ENCODE measurements at regions not wholly inside any gene's neighbourhood (a gene's known extent, or its start where the extent isn't known, plus 50 kb on each side); places are given as distances from the start of the nearest gene placed in this dataset.
"Not testable (repeated sequence)": the region's sequence is repeated elsewhere in the genome, so short reads cannot be mapped to it uniquely, and the experiment has no call there.

DNA sequence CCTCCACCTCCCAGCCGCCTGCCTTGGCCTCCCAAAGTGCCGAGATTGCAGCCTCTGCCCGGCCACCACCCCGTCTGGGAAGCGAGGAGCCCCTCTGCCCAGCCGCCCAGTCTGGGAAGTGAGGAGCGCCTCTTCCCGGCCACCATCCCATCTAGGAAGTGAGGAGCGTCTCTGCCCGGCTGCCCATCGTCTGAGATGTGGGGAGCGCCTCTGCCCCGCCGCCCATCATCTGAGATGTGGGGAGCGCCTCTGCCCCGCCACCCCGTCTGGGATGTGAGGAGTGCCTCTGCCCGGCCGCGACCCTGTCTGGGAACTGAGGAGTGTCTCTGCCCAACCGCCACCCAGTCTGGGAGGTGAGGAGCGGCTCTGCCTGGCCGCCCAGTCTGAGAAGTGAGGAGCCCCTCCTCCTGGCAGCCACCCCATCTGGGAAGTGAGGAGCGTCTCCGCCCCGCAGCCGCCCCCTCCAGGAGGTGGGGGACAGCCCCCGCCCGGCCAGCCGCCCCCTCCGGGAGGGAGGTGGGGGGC lies 296.3 kb downstream of the HNRNPD start:
- not testable (repeated sequence) for DNase-seq (ENCODE audit: low read depth)

DNA sequence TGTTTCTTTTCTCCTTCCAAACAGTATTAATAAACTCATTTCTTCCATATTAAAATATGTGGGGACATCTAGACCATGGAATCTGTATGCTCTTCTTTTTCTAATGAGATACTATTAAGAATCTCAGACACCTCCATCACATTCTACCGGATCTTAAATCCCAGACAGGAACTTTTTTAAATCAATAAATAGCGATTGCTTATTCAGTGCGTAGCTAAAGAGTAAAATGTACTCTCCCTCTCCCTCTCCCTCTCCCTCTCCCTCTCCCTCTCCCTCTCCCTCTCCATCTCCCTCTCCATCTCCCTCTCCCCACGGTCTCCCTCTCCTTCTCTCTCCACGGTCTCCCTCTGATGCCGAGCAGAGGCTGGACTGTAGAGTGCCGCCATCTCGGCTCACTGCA lies 297.0 kb downstream of the HNRNPD start:
- DNase-seq (ENCODE audit: low read depth), result no peak

DNA sequence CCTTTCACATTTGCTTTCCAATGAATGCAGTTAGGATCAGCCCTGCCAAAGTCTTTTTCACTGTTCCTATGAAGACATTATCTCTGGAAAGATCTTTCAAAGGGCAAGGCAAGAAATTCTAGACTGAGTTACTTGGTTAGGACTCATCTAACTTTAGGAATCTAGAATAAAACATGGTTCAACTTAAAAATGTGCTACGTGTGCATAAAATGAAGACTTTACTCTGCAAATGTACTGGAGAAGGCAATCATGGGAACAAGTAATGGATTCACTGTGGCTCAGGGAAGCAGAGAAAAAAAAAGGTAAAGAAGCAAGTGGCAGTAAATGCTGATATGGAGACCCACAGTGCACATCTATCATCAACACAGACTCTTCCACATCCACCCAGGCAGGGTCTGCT lies 297.4 kb downstream of the HNRNPD start:
- no peak for DNase-seq (ENCODE audit: low read depth)

DNA sequence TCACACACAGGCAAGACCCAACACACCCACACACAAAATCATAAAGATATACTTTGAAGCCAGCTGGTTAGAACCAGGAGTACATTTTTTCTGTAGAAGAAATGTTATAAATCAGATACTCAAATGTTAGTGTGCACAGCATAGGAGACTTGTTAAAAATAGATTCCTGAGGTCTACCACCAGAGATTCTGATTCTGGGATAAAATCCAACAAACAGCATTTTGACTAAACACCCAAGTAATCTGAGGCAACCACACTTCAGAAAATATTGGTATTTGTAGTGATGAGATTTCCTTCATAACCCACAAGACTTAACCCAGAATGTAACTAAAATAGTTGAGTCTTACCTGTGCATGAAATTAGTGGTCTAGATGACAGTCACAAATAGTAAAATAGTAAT lies 301.8 kb downstream of the HNRNPD start:
- DNase-seq (ENCODE audit: low read depth), result no peak

DNA sequence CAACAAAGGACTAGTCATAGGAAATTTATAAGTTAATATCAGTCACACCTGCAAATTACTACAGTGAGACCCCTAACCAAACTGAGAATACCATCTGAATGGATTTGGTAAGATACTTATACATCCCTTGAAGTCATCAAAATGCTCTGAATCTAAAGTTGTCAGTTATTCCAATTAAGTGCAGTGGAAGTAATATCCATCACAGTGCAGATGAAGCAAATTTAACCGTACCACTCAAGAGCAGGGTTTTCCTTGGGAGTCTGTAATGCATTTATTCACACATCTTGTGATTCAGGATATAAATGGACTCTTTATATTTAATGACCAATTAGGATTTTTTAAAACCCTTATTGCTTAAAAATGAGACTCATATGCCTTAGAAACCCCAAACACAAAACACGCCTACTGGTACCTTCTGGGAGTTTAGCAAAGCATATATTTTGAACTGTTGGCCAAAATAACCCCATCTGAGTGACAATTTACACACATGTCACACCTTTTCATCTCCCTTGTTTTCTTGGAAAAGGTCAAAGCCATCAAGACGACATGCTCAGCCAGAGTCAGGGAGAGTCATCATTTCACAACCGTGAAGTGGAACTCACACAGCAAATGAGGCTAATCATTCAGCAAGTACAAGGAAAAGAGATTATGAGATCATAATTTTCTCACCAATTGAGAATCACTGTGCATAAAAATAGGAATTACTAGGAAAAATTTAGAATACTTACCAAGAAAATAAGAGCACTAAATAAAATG lies 303.7 kb downstream of the HNRNPD start:
- DNase-seq (ENCODE audit: low read depth), result no peak

DNA sequence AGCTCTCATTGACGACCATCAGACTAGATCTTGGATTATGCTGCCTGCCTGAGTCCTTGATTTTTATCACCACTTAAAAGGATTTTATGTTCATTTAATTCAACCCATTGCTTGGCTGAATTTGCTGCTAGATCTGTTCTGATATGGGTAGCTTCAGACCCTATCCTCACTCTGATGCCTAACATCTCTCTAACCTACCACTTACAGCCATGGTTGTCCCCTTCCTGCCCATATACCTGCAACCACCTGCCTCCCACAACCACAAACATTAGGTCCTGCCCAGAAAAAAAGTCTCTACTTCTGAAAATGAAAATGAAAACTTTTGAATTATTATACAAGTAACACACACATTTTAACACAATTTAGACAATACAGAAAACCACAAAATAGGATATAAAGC lies 310.8 kb downstream of the HNRNPD start:
- DNase-seq (ENCODE audit: low read depth), result no peak

DNA sequence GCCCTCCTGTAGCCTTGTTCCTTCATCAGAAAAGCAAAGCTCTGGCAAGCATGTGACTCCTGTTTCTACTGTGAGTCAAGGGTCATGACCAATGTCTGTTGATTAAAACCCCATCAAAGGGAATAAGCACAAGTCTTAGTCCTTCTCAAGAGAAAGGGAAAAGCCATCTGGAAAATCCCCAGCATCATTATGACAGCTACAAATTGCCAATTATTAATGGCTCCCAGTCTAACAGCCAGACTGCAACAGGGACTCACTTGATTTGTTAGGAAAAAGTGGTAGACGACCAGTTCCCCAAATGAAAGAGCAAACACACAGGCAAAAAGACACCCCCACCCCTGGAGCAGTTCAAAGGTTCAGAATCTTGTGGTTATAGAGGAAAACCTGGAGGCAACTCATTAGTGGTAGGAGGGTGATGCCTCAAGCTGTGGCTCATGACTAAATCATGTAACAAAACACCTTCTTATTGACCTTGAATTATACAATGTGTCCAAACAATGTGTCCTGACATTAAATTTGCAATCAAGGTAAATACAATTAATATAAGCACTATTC lies 315.7 kb downstream of the HNRNPD start:
- no peak for DNase-seq (ENCODE audit: low read depth)

DNA sequence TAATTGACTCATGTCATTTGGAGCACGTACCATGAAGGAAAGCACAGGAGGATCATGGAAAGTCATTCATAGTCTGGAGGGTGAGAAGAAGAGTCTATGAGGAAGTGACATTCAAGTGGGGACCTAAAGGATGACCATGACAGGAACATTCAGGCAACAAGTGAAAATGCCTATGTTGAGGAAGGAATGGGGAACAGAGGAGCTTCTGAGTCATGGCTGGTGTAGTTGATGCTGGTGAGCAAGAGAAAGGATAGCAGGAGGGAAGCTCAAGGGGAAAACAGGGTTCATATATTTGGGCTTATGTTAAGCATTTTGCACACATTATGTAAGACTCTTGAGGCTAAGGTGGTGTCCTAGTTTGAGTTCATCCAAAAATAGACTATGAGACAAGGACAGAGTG lies 318.6 kb downstream of the HNRNPD start:
- DNase-seq (ENCODE audit: low read depth), result no peak

DNA sequence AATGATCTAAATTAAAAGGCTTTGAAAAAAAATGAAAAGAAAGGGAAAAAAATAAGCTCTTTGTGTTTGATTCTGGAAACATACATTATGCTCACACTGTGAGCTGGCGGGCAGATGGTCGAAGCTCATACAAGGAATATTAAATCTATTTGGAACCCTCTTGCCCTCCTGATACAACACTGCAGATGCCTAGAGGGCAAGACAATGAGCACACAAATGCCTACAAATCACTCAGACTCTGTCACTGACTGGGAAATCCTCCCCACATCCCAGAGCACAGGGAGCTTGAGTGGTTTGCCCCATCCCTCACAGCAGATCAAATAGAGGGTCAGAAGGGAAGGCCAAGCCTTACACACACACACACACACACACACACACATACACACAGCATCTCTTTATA lies 320.4 kb downstream of the HNRNPD start:
- no peak for DNase-seq (ENCODE audit: low read depth)

DNA sequence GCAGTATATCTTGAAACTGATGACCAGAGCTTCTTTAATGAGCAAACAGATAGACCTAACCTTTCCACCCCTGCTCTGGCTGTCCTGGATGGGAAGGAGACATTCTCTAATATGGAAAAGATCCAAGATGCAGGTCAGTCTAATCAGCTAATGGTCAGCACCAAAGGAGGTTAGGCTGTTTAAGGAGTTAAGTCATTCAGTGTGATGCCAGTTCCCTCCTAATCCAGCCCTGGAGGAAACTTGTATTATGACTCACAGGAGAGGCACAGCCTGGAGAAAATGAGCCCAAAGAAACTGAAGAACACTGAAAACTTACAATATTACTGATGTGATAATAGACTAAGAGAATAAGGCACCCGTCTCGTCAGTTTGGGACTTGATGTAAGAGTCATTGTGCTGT lies 323.0 kb downstream of the HNRNPD start:
- peak; percentile 14 for DNase-seq (ENCODE audit: low read depth)

DNA sequence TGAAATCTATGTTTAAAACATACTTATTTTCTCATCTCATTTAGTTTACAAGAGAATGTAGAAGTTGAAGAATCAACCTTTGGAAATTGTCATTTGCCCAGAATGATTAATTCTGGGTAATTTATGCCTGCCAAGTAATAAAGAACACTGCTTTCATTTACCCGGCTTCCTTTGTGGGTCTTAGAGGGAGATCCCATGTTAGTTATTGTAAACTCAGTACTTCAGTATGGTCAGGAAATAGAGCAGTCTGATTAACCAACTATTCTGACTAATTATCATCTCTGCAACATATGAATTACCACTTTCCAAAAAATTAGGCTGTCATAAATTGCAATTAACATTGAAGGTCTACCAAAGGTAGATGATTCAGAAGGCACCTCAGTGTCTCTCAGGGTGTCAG lies 324.5 kb downstream of the HNRNPD start:
- no peak for DNase-seq (ENCODE audit: low read depth)

DNA sequence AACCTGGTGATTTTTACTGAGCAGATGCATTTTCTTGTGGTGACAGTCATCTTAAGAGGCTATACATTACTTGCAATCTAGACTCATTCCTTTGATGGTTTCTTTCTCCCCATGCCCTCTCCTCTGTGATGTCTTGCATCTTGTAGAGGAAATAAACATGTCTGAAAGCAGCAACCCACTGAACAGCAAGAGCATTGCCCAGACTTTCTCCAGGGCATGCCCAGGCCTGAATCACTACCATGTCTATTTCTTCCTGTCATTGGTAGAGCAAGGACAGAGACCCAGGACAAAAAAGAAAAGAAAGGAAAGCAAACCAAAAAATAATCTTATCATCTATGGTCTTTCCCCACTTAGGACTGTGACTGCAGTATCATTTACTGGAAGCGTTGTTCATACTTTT lies 326.1 kb downstream of the HNRNPD start:
- DNase-seq (ENCODE audit: low read depth), result no peak

DNA sequence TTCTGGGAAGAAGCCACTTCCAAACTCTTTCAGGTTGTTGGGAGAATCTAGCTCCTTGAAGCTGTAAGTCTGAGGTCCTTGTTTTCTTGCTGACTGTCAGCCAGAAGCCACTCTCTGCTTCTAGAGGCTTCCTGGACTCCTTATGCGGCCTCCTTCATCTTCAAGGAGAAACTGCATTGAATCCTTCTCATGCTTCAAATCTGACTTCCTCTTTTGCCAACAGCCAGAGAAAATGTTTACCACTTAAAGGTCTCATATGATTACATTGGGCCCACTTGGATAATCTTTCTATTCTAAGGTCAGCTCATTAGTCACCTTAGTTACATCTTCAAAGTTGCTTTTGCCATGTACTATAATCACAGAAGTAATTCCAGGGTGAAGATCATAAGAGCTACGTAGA lies 327.0 kb downstream of the HNRNPD start:
- no peak for DNase-seq (ENCODE audit: low read depth)

DNA sequence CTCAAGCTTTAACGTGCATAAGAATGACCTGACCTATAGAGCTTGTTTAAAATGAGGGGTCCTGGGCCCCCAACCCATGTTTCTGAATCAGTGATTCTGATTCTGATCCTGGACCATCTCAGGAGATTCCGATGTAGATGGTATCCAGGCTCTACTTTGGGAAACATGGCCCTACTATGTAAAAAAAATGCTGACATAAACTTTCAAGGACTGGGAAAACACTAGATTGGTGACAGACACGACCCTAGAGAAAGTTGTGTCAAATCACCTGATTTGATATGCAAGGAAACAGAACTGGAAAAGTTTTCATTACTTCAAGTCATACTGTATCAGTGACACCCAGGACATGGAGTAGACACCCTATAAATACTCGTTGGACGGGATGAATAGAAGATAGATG lies 328.5 kb downstream of the HNRNPD start:
- DNase-seq (ENCODE audit: low read depth), result no peak

DNA sequence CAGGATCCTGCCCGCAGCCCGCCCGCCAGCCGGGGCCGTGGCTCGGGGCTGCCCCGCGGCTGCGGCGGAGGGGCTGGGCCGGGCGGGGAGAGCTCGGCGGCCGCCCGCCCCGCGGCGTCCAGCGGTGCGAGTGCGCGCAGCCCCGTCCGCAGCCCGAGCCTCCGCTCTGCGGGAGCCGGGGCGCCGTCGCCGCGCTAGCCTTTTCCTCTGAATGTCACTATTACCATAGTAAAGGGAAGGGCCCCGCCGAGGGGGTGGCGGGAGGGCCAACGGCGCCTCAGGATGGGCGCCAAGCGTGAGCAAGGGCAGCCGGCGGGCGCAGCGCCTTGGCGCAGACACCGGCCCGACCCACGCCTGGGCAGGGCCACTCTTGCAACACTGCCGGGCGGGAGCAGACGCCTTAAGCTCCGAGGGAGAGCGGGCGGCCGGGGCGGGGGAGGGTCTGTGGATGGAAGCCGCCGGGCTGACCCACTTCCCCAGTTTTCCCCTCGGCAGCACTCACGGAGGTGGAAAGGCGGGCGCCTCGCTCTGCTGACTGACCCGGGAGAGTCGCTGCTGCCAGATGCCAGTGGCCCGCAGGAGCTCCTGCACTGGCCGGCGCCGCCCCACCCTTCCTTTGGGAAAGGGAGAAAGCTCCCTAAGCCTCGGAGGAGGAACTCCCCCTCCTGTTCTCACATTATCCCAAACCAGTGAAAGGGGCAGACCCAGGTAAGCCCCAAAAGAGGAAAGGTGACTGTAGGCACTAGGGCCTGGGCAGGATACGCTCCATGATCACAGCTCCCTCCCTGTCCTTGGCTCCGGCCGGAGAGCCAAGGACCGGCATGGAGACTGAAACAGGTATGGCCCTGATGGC lies 329.4 kb downstream of the HNRNPD start:
- DNase-seq (ENCODE audit: low read depth), result peak; percentile 60

DNA sequence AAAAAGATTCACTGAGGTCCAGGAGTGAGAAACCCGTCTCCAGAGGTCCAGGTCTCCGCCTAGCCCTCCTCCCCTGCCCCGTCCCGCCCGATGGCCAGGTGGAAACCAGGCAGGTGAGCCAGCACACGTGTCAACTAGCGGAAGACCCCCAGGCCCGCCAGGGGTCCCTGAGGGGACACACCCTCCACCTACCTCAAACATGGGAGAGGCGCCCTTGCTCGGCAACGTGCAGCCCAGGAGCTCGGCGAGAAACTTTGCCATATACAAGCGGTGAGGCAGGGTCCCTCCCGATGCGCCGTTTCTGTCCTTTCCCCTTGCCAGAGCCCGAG lies 330.0 kb downstream of the HNRNPD start:
- DNase-seq (ENCODE audit: low read depth), result no peak

DNA sequence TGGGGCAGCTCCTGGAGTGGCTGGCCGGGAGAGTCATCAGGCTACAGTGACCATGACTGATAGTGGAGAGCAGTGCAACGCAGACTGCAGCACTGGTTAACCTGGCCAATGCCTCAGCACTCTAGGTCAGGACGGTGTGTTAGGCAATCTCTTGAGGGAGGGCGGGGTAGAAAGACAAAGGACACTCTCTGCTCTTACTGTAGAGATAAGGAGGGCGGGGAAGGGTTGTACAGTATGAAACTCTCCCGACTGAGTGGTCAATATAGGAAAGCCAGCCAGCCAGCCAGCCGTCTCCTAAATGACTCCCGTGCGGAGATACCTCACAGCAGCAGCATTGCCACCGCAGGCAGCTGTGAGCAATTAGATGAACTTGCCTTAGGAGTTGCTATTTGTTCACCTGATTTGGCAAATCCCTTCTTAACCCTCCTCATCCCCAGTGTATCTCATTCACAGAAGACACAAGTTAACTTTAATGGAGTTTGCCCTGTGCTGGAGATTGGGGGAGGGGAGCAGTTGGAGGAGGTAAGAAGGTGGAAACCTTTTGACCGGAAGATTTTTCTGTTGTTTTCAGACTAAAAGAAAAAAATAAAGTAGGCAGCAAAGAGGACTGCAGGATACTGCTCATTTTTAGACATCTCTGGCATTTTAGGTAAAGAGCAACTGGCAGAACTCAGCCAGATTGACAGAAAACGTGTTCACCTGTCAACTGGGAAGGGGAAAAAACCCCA lies 330.5 kb downstream of the HNRNPD start:
- no peak for DNase-seq (ENCODE audit: low read depth)

DNA sequence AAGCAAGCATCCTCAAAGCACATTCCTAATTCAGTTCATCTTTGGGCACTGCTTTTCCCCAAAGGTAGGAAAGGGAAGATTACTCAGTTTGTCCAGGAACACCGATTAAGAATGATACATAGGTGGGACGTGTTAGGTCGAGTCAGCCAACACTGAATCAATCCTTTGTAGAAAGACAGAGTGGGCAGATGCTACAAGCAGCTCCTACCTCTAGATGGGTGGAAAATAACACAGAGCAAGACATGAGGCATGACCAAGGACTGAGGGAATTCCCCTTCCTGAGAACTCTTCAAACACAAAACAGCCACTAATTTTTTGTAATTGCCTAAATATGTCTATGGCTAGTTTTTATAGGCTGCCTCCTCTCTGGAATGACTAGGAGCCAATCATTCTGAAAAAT lies 331.7 kb downstream of the HNRNPD start:
- no peak for DNase-seq (ENCODE audit: low read depth)

DNA sequence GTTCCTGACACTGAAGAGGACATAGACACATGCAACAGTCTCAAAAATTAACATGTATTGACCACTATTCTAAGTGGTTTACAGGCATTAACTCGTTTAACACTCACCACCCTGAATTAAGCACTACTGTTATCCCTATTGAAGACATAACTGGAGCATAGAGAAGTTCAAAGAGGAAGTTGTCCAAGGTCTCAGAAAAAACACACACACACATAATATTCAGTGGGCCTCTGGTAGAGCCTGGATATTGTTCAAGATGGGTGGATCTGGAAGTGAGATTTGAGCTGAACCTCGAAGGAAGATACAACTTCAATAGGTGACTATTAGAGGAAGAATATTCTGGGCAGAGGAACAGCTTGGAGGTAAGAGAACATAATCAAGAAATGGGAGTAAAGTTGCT lies 334.9 kb downstream of the HNRNPD start:
- no peak for DNase-seq (ENCODE audit: low read depth)

DNA sequence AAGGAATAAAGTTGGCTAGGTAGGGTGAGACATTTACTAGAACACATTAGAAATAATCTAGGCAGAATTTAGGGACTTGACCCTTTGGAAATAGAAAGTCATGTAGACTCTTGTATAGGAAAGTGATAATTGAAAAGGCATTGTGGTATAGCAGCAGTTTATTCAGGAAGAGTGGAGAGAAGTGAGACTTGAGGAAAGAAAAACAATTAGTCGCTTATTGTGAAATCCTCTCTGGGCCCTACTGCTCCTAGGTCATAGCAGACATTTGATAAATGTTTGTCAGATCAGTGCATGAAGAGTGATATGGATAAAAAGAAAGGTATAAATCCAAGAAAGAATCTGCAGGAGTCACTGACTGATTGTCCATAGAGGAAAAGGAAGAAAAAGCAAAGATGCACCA lies 337.6 kb downstream of the HNRNPD start:
- no peak for DNase-seq (ENCODE audit: low read depth)

DNA sequence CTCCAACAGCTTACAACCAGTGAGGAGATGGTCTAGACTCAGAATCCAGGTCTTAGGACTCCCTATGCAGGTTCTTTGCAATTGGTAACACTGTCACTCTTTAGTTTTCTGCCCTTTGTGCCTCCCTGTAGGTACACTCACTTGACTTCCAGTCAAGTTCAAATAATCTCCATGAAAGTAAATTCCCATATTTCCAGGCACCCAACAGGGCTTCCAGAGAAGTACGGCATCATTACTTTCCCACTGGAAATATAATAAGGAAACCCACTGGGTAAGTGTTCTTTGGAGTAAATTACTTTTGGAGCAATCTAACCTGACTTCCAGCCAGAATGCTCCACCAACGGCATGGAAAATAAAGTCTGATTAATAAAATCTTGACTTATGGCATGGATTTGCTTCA lies 338.9 kb downstream of the HNRNPD start:
- DNase-seq (ENCODE audit: low read depth), result no peak

DNA sequence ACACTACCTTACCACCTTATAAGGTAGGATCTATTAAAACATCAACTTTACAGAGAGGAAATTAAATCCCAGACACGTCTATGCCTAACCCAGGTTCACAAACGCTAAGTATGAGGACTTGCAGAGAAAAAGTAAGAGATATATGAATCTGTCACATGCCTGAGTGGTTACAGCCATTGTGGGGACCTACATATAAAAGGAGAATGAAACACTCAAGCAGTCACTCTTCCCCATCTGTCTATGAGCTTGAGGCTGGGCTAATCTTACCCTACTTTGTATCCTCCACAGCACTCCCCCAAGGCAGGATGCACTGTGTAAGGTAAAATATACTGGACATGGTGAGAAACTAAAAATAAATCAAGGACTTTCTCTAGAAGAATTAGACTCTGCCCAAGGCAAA lies 339.9 kb downstream of the HNRNPD start:
- DNase-seq (ENCODE audit: low read depth), result no peak

All from Daoy (cell line).